GM20000 (cell line): ENCODE measurements at regions not wholly inside any gene's neighbourhood (a gene's known extent, or its start where the extent isn't known, plus 50 kb on each side); places are given as distances from the start of the nearest gene placed in this dataset.

Source experiments
- DNase-seq: peaks from one replicate; pipeline ENCODE4 v3.0.0; 2012; ENCODE audit warnings: low spot score
- CTCF ChIP-seq: IDR thresholded peaks from 2 replicates; pipeline ENCODE4 v1.5.1; 2012; ENCODE audit warnings: mild to moderate bottlenecking, control low read depth; ENCODE audit errors: extremely low read depth, missing control alignments

DNA sequence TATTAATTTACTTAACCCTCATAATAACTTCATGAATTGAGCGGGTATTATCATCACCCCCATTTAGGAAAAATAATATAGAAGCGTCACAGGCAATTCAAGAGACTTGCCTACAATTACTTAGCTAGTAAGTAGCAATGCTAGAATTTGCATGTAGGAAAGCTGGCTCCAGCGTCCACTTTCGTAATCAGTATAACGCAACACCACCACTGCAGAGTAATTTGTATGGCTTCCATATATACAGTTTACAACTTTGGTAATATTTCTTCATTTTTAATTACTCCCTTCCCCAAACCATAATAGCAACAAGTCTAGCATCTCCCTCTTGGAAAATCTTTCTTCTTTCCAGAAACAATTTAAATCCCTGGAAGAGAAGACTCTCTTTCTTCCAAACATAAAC lies 89.9 kb upstream of the OR5AK2 start:
- TF ChIP-seq CTCF = no peak
- DNase-seq = no peak

- DNase-seq = no peak
- TF ChIP-seq CTCF = no peak
These were observed 98.0 kb upstream of the OR5AK2 start for GRCh38 chr11:56890584-56891305.

GRCh38 chr11:56889986-56890385 lies 98.7 kb upstream of the OR5AK2 start:
- no peak for TF ChIP-seq CTCF
- no peak for DNase-seq

- TF ChIP-seq CTCF = no peak
- no peak for DNase-seq
These were observed 100.8 kb upstream of the OR5AK2 start for GRCh38 chr11:56887940-56888339.

DNA sequence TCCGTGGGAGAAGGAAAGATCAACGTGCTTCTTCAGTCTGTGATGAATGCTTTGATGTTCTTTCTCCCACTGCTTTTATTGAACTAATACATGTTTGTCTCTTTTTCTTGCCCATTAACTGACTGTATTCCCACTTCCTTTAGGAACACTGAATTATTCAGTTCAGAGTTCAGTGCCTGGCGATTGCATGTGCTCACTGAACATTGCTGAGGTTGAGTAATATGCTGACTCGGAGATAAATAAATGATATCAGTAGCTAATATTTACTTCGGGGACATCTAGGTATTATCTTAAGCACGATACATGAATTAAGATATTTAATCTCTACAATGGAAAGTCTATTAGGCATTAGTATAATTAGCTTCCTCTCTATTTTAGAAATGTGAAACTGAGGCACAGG lies 102.3 kb upstream of the OR5AK2 start:
- TF ChIP-seq CTCF = no peak
- DNase-seq = no peak

DNA sequence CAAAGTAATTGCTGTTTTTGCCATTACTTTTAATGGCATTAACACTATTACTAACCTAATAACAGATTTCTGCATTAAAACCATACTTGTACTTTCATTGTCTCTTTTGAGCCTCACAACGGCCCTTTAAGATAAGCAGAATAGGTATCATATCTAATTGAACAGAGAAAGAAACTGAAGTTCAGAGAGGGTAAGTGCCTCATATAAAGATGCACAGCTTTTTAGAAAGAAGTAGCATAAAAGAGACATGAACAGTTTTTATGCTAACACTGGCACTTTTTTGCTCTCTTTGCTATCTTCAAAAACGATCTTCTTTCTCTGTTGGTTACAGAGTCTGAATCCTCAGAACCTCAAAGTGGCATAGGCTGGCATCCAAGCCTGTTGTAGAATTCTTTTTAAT lies 102.9 kb upstream of the OR5AK2 start:
- no peak for DNase-seq
- no peak for TF ChIP-seq CTCF

DNA sequence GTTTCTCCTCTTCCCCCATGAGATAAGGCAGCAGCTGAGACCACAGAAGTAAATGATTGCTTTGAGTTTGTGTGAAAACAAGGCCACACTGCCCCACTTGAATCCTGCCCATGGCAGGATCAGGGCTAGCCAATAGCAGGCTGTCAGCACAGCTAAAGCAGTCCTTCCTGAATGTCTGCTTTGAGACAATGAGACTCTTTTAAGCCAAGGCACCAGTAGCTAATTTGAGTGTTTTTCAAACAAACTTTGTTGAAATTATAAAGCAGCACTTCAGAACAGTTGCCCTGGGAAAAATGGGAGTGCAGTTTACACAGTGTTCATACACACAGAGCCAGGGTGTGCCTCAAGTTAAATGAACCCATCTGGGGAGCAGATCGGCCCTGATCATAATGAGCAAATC lies 103.5 kb upstream of the OR5AK2 start:
- no peak for DNase-seq
- TF ChIP-seq CTCF = no peak
